Ureter (tissue), 1 donor: ENCODE measurements at regions not wholly inside any gene's neighbourhood (a gene's known extent, or its start where the extent isn't known, plus 50 kb on each side); places are given as distances from the start of the nearest gene placed in this dataset.

Source experiments
- DNase-seq: peaks from one replicate; pipeline ENCODE4 v3.0.0-alpha.2; 2020; ENCODE audit warnings: low spot score
- donor health status: DM: yes; HTN: yes; CAD: no.

- no peak for DNase-seq
Measured at GRCh38 chr7:156104501-156105336, 292.5 kb upstream of the SHH start.

DNA sequence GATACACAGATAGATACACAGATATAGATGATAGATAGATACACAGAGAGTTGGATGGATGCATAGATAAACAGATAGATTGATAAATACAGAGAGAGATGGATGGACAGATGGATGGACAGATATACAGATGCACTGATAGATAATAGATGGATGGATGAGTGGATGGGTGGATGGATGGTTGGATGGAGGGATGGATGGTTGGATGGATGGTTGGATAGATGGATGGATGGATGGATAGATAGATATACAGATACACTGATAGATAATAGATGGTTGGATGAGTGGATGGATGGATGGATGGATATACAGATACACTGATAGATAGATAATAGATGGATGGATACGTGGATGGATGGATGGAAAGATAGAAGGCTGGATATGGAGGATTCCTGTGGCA, 290.0 kb upstream of the SHH start:
- DNase-seq: no peak

GRCh38 chr7:156101355-156101754, 289.1 kb upstream of the SHH start:
- DNase-seq: no peak

GRCh38 chr7:156100086-156100485, 287.8 kb upstream of the SHH start:
- no peak for DNase-seq

GRCh38 chr7:156099085-156099484, 286.8 kb upstream of the SHH start:
- DNase-seq: no peak

DNA sequence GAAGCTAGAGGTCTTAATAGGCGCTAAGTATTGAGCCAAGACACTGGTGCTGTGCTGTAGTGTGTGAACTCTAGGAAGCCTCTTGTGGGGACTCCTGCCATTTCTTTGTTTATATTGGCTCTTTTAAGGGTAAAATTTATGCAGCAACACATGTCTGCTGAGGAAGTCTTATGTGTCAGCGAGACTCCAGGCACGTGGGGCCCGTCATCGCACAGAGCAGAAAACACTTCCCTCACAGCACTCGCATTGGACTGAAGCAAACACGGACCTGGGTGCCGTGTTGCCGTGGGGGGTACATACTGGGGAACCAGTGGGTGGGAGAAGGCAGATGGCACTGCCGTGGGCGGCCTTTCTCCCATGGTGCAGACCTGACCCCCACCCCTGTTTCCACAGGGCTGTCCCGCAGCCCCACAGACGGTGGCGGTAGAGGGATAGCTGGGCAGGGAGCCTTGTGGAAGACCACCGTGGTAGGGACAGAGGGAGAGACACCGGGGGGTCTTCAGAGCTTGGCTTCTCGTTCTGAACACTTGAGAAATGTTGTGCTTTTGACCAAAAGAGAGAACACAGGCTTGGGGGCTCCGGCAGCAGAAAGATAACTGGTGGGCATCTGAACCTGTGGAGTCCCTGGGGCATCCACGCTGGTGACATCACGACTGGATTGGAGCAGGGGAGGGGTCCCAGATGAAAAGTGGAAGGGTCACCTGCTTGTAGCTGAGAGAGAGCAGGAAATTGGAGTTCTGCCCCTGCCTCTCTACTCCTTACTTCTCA, 284.7 kb upstream of the SHH start:
- DNase-seq: no peak

- no peak for DNase-seq
Measured at GRCh38 chr7:156095908-156096539, 283.8 kb upstream of the SHH start.

GRCh38 chr7:156094350-156095146, 282.3 kb upstream of the SHH start:
- no peak for DNase-seq

GRCh38 chr7:156092307-156092706, 280.0 kb upstream of the SHH start:
- DNase-seq: no peak

DNA sequence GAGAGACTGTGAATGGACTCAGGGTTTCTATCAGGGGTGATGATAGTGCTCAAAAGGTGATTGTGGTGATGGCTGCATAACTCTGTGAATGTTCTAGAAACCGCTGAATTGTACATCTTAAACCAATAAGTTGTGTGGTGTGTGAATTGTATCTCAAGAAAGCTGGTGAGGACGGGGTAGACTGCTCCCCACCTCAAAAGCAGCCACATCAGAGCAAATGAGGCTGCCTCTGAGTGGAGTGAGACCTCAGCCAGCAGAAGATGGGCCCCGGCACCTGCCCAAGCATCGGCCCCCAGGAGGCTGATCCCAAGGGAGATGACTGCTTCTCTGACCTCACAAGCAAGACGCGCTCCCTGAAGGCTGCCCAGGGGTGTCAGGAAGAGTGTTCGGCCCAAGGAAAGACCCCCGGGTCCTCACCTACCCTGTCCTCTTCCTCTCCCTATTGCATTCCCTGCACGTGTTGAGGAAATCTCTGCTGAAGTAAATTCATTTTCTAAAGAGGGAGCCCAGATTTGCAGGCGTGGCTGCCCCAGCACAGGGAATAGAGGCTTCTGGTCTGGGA, 279.3 kb upstream of the SHH start:
- no peak for DNase-seq

DNA sequence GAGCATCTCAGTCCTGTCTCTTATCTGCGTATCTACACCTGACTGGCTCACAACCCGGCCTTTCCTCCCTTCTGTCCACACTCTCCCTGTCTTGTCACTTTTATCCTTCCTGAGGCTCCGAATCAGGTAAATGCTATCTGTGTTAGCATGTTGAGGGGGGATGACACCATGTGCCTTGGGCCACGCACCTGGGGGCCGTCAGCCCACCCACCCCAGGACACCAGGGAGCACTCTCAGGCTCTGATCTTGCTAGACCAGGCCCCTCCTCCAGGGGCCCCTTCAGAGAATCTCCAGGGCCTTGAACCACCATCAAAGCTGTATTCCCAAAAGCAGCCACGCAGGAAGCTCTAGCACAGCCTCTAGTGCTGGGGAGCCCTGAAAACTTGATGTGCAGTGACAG, 278.7 kb upstream of the SHH start:
- no peak for DNase-seq

DNA sequence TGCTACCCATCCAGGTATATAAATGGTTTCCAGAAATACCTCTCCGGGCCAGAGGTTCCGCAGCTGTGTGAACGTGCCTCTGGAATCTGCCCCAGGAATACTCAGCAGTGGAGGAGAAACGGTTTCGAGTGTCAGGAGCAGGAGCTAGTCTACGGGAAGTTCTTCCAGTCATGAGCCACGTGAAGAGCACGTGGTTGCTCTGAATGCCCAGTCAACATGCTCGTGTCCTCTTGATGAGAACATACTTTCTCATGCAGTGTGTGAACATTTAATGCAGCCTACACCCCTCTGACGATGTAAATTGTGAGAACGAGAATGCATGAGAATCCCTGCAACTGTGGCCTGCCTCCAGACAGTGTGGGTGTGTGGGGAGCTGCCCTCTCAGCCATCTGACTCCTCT, 277.0 kb upstream of the SHH start:
- no peak for DNase-seq

DNA sequence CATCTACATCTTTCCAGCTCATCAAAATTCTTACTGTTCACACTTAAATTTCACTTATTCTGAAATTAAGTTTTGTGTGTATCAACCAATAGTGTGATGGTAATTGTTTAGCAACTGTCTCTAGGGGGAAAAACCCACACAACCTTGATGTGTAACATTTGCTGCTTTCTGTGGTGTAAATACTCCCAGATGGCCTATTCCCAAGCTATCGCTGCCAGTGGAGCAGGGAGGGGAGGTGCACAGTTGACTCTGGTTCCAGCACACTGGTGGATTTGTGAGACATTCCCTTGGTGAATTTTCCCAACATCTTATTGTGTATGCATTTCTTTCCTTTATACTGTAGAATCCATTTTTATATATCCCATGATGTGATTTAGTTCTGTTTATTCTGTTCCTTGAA, 275.9 kb upstream of the SHH start:
- no peak for DNase-seq

GRCh38 chr7:156082048-156083040, 270.1 kb upstream of the SHH start:
- DNase-seq: no peak

DNA sequence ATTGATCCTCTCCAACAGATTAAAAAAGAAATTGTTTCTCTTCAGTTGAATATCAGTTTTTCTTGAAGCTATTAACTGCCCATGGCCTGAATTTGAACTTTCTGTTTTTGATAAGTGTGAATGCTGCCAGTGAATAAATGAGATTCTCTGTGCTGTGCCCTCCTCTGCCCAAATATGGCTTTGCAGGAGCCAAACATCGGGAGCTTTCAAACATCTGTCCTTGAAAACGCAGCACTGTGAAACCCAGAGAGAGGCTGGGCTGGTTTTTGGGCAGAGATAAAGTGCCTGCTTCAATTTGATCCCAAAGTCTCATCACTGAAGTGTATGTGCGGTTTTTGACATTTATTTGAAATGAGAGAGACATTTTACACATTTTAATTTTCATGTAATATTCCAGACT, 268.3 kb upstream of the SHH start:
- no peak for DNase-seq

DNA sequence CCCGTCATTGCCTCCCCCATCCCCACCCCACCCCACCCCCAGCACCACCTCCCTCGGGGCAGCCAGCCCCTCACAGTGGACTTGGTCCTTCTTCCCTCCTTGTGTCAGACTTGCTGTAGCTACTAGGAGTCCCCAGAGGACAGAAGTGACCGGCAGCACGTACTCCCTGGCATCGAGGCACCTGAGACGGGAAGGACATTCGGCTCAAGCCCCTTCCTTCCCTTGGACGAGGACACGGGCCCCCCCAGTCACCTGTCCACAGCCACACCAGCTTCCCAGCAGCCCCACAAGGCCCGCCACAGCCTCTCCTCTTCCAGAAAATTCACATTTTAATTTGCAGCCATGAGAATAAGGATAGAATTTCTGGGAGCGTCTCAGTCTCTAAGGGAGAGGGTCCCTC, 267.8 kb upstream of the SHH start:
- DNase-seq: no peak

DNA sequence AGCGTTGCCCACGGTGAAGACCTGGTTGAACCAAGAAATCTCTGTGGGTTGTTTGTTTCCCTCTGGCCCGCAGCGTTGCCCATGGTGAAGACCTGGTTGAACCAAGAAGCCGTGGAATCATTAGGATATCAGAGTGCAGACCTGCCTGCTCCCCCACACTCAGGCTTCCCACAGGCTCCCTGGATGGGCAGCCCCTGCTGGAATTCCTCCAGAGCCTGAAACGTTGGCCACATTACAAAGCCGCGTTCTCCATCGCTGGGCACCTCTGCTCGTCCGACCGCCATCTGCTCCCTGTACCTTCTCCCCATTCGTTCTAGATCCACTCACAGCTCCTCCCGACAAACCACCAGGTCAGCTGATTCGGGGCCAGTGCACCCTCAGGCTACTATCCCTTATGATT, 266.9 kb upstream of the SHH start:
- DNase-seq: no peak

GRCh38 chr7:156074982-156075615, 262.8 kb upstream of the SHH start:
- no peak for DNase-seq

DNA sequence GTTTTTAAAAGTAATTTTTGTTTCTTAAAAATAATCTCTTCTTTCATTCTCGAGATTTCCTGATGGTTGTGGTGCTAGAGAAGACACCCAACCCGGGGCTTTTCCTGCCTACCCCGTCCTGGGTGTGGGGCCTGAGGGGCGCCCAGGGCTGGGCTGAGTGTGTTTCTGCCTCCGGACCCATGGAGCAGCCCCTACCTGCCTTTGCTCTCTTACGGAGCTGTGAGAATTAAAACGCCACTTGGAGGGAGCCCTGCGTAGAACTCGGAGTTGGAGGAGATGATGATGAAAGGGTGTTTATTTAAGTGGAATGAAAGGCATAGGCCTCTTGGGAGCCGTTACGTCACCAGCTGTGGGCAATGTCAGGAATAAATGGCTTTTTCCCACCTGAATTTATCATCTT, 261.8 kb upstream of the SHH start:
- no peak for DNase-seq
